H9 (cell line): ENCODE measurements at regions not wholly inside any gene's neighbourhood (a gene's known extent, or its start where the extent isn't known, plus 50 kb on each side); places are given as distances from the start of the nearest gene placed in this dataset.

Experiments used
- DNase-seq: peaks from one replicate; pipeline ENCODE4 v3.0.0-alpha.2; 2017
- H2AFZ ChIP-seq: one replicate; pipeline ENCODE4 v1.6.1; 2013; ENCODE audit warnings: mild to moderate bottlenecking, low read length, control low read depth, moderate library complexity
- H2AK5ac ChIP-seq: 2 replicates; pipeline ENCODE4 v1.6.1; 2013; ENCODE audit warnings: low read length, control low read depth, mixed read lengths; ENCODE audit not compliant: insufficient read length
- H2BK120ac ChIP-seq: one replicate; pipeline ENCODE4 v1.6.1; 2013; ENCODE audit warnings: low read depth, mild to moderate bottlenecking, low read length, control low read depth, inconsistent platforms; ENCODE audit not compliant: poor library complexity, severe bottlenecking
- H2BK12ac ChIP-seq: 2 replicates; pipeline ENCODE4 v1.6.1; 2013; ENCODE audit warnings: low read length, control low read depth, mixed read lengths, low read depth; ENCODE audit not compliant: insufficient read length
- H2BK15ac ChIP-seq: 2 replicates; pipeline ENCODE4 v1.6.1; 2013; ENCODE audit warnings: low read depth, low read length, control low read depth
- H2BK20ac ChIP-seq: one replicate; pipeline ENCODE4 v1.6.1; 2013; ENCODE audit warnings: low read depth, mild to moderate bottlenecking, low read length, control low read depth, inconsistent platforms; ENCODE audit not compliant: poor library complexity, severe bottlenecking
- H2BK5ac ChIP-seq: 2 replicates; pipeline ENCODE4 v1.6.1; 2013; ENCODE audit warnings: low read length, control low read depth, mixed read lengths; ENCODE audit not compliant: insufficient read length
- H3K14ac ChIP-seq: 2 replicates; pipeline ENCODE4 v1.6.1; 2013; ENCODE audit warnings: low read length, control low read depth; ENCODE audit not compliant: insufficient read depth
- H3K18ac ChIP-seq: 2 replicates; pipeline ENCODE4 v1.6.1; 2013; ENCODE audit warnings: low read depth, mild to moderate bottlenecking, mixed read lengths, low read length, control low read depth; ENCODE audit not compliant: insufficient read length
- H3K23ac ChIP-seq: 2 replicates; pipeline ENCODE4 v1.6.1; 2013; ENCODE audit warnings: low read length, control low read depth, mixed read lengths, low read depth; ENCODE audit not compliant: insufficient read length
- H3K23me2 ChIP-seq: 2 replicates; pipeline ENCODE4 v1.6.1; 2013; ENCODE audit warnings: low read depth, mild to moderate bottlenecking, mixed read lengths, low read length, control low read depth; ENCODE audit not compliant: insufficient read length, poor library complexity, severe bottlenecking
- H3K27ac ChIP-seq: 2 replicates; pipeline ENCODE4 v1.5.1; 2013; ENCODE audit warnings: low read length, control low read depth, mixed read lengths, low read depth; ENCODE audit not compliant: insufficient read length
- H3K27me3 ChIP-seq: 2 replicates; pipeline ENCODE4 v1.6.1; 2013; ENCODE audit warnings: low read length, control low read depth, inconsistent platforms; ENCODE audit not compliant: insufficient read depth
- H3K4ac ChIP-seq: 2 replicates; pipeline ENCODE4 v1.6.1; 2013; ENCODE audit warnings: low read depth, mild to moderate bottlenecking, control low read depth, inconsistent platforms, low read length, moderate library complexity
- H3K4me1 ChIP-seq: 2 replicates; pipeline ENCODE4 v1.6.1; 2013; ENCODE audit warnings: low read length, control low read depth, inconsistent platforms; ENCODE audit not compliant: insufficient read depth
- H3K4me2 ChIP-seq: 2 replicates; pipeline ENCODE4 v1.6.1; 2013; ENCODE audit warnings: low read length, control low read depth, mixed read lengths; ENCODE audit not compliant: insufficient read length, insufficient read depth
- H3K56ac ChIP-seq: 2 replicates; pipeline ENCODE4 v1.6.1; 2013; ENCODE audit warnings: low read depth, mild to moderate bottlenecking, mixed read lengths, low read length, control low read depth; ENCODE audit not compliant: insufficient read length
- H3K79me1 ChIP-seq: 2 replicates; pipeline ENCODE4 v1.6.1; 2013; ENCODE audit warnings: low read depth, mild to moderate bottlenecking, moderate library complexity, low read length, control low read depth, inconsistent platforms; ENCODE audit not compliant: insufficient read depth, poor library complexity, severe bottlenecking
- H3K79me2 ChIP-seq: 2 replicates; pipeline ENCODE4 v1.6.1; 2013; ENCODE audit warnings: low read length, control low read depth, inconsistent platforms; ENCODE audit not compliant: insufficient read depth
- H3K9ac ChIP-seq: 2 replicates; pipeline ENCODE4 v1.6.1; 2013; ENCODE audit warnings: low read length, control low read depth, mixed read lengths; ENCODE audit not compliant: insufficient read length; ENCODE audit errors: extremely low read depth
- H3K9me3 ChIP-seq: one replicate; pipeline ENCODE4 v1.6.1; 2013; ENCODE audit warnings: low read depth, low read length, inconsistent platforms; ENCODE audit not compliant: control insufficient read depth
- H3T11ph ChIP-seq: one replicate; pipeline ENCODE4 v1.6.1; 2013; ENCODE audit warnings: mild to moderate bottlenecking, low read length, control low read depth, inconsistent platforms
- H4K20me1 ChIP-seq: one replicate; pipeline ENCODE4 v1.6.1; 2013; ENCODE audit not compliant: control insufficient read depth, insufficient read length, insufficient read depth
- H4K5ac ChIP-seq: 2 replicates; pipeline ENCODE4 v1.6.1; 2013; ENCODE audit warnings: low read depth, mild to moderate bottlenecking, mixed read lengths, low read length, control low read depth; ENCODE audit not compliant: insufficient read length
- H4K8ac ChIP-seq: replicated peaks from 2 replicates; pipeline ENCODE4 v1.6.1; 2013; ENCODE audit warnings: low read length, control low read depth, mixed read lengths, low read depth; ENCODE audit not compliant: insufficient read length
- H4K91ac ChIP-seq: 2 replicates; pipeline ENCODE4 v1.6.1; 2013; ENCODE audit warnings: low read depth, mild to moderate bottlenecking, moderate library complexity, mixed read lengths, low read length, control low read depth; ENCODE audit not compliant: insufficient read length
- H3K27ac Mint-ChIP-seq, 3 experiments: 2 replicates in 2 of 3; 3 replicates in 1 of 3; pipeline ENCODE4 v1.8.0; 2020 to 2021; ENCODE audit warnings: mixed read lengths in 3 of 3, mild to moderate bottlenecking in 1 of 3, moderate library complexity in 1 of 3
- H3K27me3 Mint-ChIP-seq: 2 replicates; pipeline ENCODE4 v1.8.0; 2021; ENCODE audit warnings: low read depth, mild to moderate bottlenecking, moderate library complexity, mixed read lengths
- H3K36me3 Mint-ChIP-seq, 3 experiments: 2 replicates in 2 of 3; 3 replicates in 1 of 3; pipeline ENCODE4 v1.8.0; 2020 to 2021; ENCODE audit warnings: low read depth in 3 of 3, mixed read lengths in 3 of 3; ENCODE audit not compliant: insufficient read depth in 1 of 3
- H3K4me1 Mint-ChIP-seq, 2 experiments: 2 replicates each; pipeline ENCODE4 v1.8.0; 2020; ENCODE audit warnings: mixed read lengths in 2 of 2
- H3K4me3 Mint-ChIP-seq, 2 experiments: 2 replicates in 1 of 2; 3 replicates in 1 of 2; pipeline ENCODE4 v1.8.0; 2020 to 2021; ENCODE audit warnings: mild to moderate bottlenecking in 2 of 2, mixed read lengths in 2 of 2, moderate library complexity in 1 of 2
- H3K9me3 Mint-ChIP-seq, 2 experiments: 2 replicates in 1 of 2; 3 replicates in 1 of 2; pipeline ENCODE4 v1.8.0; 2020; ENCODE audit warnings: mild to moderate bottlenecking in 2 of 2, mixed read lengths in 2 of 2, moderate library complexity in 1 of 2
- CTCF ChIP-seq: fragments of 200-600 bp; sonication (generic); conservative IDR thresholded peaks from 3 replicates; pipeline ENCODE4 v1.8.0; 2021; ENCODE audit warnings: antibody characterized with exemption, mild to moderate bottlenecking
- WGBS: extraction: QIAGEN DNeasy Blood & Tissue Kit; methylation state at CpG from one replicate; pipeline ENCODE4 v1.1.7; 2013; ENCODE audit warnings: missing lambda C conversion rate, low lambda C conversion rate, mixed read lengths; ENCODE audit not compliant: insufficient read length; ENCODE audit errors: extremely low coverage; 5-methylcytosine and 5-hydroxymethylcytosine counted together

- H3T11ph ChIP-seq: no peak overlapping the region
- H4K8ac ChIP-seq: no peak overlapping the region
- no peak overlapping the region for H4K91ac ChIP-seq
- H3K4me1 Mint-ChIP-seq: peaks cover 23 to 50% of the 10 kb centered on the region in 2 experiments
- no peak overlapping the region for H3K27ac ChIP-seq
- no peak overlapping the region for H2BK12ac ChIP-seq
- H2AFZ ChIP-seq: no peak overlapping the region
- H3K27ac Mint-ChIP-seq: peak overlapping the region in 1 of 3 experiments; percentile 86; a peak in 1 of 7 replicates
- no peak overlapping the region for H2BK120ac ChIP-seq
- H3K18ac ChIP-seq: no peak overlapping the region
- no peak overlapping the region for H3K4me2 ChIP-seq
- H3K23me2 ChIP-seq: no peaks in the 10 kb centered on the region
- no peak overlapping the region for H2AK5ac ChIP-seq
- no peak overlapping the region; the same call in 1 of the 2 replicates for H3K14ac ChIP-seq
- no peaks in the 10 kb centered on the region for H3K79me2 ChIP-seq
- no peaks in the 10 kb centered on the region for H3K79me1 ChIP-seq
- H3K9me3 Mint-ChIP-seq: no peaks in the 10 kb centered on the region; a peak in 1 of 5 replicates
- H3K9me3 ChIP-seq: no peaks in the 10 kb centered on the region
- H3K56ac ChIP-seq: no peak overlapping the region
- no peak overlapping the region for H4K5ac ChIP-seq
- no peaks in the 10 kb centered on the region for H3K27me3 ChIP-seq
- TF ChIP-seq CTCF: no peak
- no peak overlapping the region for H2BK5ac ChIP-seq
- H3K4me3 Mint-ChIP-seq: no peak overlapping the region; a peak in 1 of 5 replicates
- no peak overlapping the region for H3K23ac ChIP-seq
- H2BK15ac ChIP-seq: no peak overlapping the region
- DNase-seq: no peak
- no peak overlapping the region for H3K9ac ChIP-seq
- no peaks in the 10 kb centered on the region for H3K4me1 ChIP-seq
- H2BK20ac ChIP-seq: no peak overlapping the region
- H3K27me3 Mint-ChIP-seq: no peaks in the 10 kb centered on the region
- no peaks in the 10 kb centered on the region for H3K36me3 Mint-ChIP-seq
- H4K20me1 ChIP-seq: no peaks in the 10 kb centered on the region
- WGBS: no CpG with 5 or more reads among the region's 28 CpGs
- no peak overlapping the region for H3K4ac ChIP-seq
These were observed 105.9 kb upstream of the IER5L start for GRCh38 chr9:129283705-129284606.
